GM18511 (cell line): ENCODE measurements at regions not wholly inside any gene's neighbourhood (a gene's known extent, or its start where the extent isn't known, plus 50 kb on each side); places are given as distances from the start of the nearest gene placed in this dataset.
"Not testable (repeated sequence)": the region's sequence is repeated elsewhere in the genome, so short reads cannot be mapped to it uniquely, and the experiment has no call there.

Experiments used
- ATAC-seq: cut with Tn5 transposase; IDR thresholded peaks from one replicate; pipeline ENCODE4 v1.9.1; 2021; ENCODE audit warnings: mild to moderate bottlenecking, moderate library complexity; ENCODE audit not compliant: unreplicated experiment

- not testable (repeated sequence) for ATAC-seq
Observed at GRCh38 chr18:12179029-12179428, 75.1 kb upstream of the CIDEA start.

DNA sequence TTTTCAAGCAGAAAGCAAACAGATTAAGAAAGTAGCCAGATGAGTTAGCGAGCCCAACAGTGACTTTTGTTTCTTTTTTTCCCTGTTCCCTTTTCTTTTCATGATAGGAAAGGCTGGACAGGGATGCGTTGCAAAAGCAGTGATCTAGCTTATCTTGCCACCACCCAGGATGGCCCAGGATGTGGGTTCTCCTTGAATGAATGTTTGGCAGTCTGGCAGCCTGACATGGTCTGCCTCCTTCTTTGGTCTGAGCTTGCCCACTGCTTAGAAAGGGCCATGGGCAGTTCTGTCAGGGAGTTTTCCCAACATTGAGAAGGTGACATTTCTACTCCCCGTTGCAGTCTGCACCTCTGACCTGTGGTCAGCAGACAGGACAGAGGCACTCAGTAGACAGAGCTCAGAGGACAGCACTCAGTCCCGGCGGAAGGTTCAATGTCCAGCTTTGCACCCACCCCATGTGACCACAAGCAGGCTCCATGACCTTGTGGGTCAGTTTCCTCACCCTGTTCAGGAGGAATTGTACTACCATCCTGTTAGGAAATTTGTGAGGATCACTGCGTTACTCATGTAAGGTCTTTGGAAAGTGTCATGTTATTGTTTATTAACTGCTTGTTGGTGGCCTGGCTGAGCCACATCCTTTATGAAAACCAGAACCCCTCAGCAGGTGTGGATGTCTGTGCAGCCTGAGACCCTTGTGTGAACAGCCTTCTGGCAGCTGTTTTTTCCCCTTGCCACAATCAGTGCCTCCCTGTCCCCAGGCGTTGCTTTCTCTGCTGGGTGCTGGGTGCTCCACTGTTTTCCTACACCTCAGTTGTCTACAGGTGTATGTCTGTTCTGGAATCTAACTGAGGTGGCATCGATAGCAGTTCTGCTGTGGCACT, 74.2 kb upstream of the CIDEA start:
- ATAC-seq = not testable (repeated sequence)

- not testable (repeated sequence) for ATAC-seq
Observed at GRCh38 chr18:12198797-12199196, 55.4 kb upstream of the CIDEA start.

DNA sequence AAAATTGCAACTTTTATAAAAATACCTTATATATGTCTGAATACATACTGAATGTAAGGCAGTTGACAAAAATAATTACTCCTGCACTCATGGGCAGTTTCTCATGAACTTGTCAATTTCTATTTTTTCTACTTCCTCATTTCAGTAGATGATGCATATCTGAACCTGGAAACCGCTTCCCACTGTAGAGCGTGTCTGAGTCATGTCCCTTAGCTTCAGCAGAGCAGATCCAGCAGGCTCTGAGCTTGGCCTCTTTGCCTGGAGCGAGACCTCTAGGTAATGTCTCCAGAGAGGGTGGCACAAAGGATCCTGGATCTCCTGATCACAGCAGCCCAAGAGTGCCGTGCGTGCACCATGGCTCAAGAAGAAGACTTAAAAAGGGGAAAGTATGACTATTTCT, 54.0 kb upstream of the CIDEA start:
- ATAC-seq = peak; percentile 99
